ENCODE measurements at regions not wholly inside any gene's neighbourhood (a gene's known extent, or its start where the extent isn't known, plus 50 kb on each side); places are given as distances from the start of the nearest gene placed in this dataset.

DNA sequence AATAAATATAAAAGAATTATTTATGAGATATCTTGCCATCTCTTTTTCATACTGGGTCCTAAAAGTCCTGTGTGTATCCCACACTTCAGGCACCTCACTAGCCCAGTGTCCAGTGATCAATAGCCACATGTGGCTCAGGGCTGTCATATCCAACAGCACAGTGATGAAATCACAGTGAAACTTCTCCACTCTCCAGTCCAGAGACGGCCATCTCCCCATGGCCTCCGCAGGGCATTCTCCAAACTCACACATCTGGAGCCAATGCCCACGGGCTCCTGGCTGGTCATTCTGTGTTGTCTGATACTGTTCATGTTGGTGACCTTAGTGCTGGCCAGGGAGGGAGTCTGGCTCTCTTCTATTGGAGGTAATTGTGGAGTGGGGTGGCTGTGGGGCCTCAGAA lies 125.2 kb upstream of the SDK2 start:
- Histone ChIP-seq H3K79me2 (replicated peaks; ENCODE audit: insufficient read depth, low read length) (no peaks in the 10 kb centered on the region), H3K9me3 (ENCODE audit: low read length) (no peaks in the 10 kb centered on the region)

DNA sequence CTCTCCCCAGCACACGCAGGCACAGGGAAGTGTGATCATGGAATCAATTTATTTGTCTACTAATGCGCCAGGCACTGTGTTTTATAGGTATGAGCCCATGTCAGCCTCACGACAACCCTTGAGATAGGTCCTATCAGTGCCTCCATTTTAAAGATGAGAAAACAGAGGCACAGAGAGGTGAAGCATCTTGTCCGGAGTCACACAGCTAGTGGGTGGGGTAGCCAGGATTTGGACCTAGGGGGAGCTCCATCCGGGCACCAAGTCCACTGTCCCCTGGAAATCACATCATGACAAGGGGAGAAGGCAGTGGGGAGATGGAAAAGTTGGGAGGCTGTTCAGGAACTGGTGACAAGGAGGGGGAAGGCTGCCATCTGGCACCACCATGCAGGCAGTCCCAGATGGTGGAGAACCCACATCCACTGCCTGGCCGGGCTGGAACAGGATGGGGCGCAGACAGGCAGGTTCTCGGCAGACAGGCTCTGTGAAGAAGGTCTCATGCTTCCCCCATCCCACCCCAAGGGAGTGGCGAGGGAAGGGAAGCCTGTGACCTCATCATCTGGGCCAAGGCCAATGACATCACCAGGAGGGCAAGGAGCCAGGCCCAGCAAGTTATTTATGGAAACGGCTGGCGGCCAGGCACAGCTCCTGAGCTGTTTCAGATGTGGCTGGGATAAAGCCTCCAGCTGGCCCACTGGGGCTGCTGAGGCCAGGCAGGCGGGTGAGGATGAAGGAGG lies 126.0 kb upstream of the SDK2 start:
- Histone ChIP-seq H3K9me3 (ENCODE audit: low read length) (no peaks in the 10 kb centered on the region), H4K20me1 (ENCODE audit: insufficient read depth) (no peaks in the 10 kb centered on the region), H3K36me3 (ENCODE audit: insufficient read depth, low read length) (no peaks in the 10 kb centered on the region), H3F3A (ENCODE audit: insufficient read depth, low read length, poor library complexity, severe bottlenecking) (no peaks in the 10 kb centered on the region), H3K27ac (ENCODE audit: low read length) (no peak overlapping the region), H3K4me2 (ENCODE audit: low read length) (no peak overlapping the region), H3K27me3 (ENCODE audit: insufficient read depth, low read depth, low read length) (no peaks in the 10 kb centered on the region), H3K79me2 (replicated peaks; ENCODE audit: insufficient read depth, low read length) (no peaks in the 10 kb centered on the region), H2AFZ (ENCODE audit: low read depth, low read length) (no peak overlapping the region), H3K4me3 (ENCODE audit: low read length) (no peak overlapping the region), H3K9ac (ENCODE audit: low read length) (no peak overlapping the region), H3K9me2 (ENCODE audit: insufficient read depth, low read length) (no peaks in the 10 kb centered on the region)
- TF ChIP-seq RAD21 (conservative IDR thresholded peaks at IDR 0.05) = no peak
- TF ChIP-seq, protein P1, sequence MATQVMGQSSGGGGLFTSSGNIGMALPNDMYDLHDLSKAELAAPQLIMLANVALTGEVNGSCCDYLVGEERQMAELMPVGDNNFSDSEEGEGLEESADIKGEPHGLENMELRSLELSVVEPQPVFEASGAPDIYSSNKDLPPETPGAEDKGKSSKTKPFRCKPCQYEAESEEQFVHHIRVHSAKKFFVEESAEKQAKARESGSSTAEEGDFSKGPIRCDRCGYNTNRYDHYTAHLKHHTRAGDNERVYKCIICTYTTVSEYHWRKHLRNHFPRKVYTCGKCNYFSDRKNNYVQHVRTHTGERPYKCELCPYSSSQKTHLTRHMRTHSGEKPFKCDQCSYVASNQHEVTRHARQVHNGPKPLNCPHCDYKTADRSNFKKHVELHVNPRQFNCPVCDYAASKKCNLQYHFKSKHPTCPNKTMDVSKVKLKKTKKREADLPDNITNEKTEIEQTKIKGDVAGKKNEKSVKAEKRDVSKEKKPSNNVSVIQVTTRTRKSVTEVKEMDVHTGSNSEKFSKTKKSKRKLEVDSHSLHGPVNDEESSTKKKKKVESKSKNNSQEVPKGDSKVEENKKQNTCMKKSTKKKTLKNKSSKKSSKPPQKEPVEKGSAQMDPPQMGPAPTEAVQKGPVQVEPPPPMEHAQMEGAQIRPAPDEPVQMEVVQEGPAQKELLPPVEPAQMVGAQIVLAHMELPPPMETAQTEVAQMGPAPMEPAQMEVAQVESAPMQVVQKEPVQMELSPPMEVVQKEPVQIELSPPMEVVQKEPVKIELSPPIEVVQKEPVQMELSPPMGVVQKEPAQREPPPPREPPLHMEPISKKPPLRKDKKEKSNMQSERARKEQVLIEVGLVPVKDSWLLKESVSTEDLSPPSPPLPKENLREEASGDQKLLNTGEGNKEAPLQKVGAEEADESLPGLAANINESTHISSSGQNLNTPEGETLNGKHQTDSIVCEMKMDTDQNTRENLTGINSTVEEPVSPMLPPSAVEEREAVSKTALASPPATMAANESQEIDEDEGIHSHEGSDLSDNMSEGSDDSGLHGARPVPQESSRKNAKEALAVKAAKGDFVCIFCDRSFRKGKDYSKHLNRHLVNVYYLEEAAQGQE (IDR thresholded peaks at IDR 0.05; ENCODE audit: borderline replicate concordance) = no peak
- no peak for TF ChIP-seq MXI1 (conservative IDR thresholded peaks at IDR 0.05; ENCODE audit: poor library complexity, severe bottlenecking)
- TF ChIP-seq EP300 (conservative IDR thresholded peaks at IDR 0.05; ENCODE audit: poor library complexity, severe bottlenecking) = no peak
- no peak for TF ChIP-seq EZH2 (IDR thresholded peaks at IDR 0.05; ENCODE audit: borderline replicate concordance, insufficient read depth, low read length, poor library complexity, severe bottlenecking)
- TF ChIP-seq SMC3 (conservative IDR thresholded peaks at IDR 0.05; ENCODE audit: poor library complexity) = no peak
- TF ChIP-seq, protein P2, sequence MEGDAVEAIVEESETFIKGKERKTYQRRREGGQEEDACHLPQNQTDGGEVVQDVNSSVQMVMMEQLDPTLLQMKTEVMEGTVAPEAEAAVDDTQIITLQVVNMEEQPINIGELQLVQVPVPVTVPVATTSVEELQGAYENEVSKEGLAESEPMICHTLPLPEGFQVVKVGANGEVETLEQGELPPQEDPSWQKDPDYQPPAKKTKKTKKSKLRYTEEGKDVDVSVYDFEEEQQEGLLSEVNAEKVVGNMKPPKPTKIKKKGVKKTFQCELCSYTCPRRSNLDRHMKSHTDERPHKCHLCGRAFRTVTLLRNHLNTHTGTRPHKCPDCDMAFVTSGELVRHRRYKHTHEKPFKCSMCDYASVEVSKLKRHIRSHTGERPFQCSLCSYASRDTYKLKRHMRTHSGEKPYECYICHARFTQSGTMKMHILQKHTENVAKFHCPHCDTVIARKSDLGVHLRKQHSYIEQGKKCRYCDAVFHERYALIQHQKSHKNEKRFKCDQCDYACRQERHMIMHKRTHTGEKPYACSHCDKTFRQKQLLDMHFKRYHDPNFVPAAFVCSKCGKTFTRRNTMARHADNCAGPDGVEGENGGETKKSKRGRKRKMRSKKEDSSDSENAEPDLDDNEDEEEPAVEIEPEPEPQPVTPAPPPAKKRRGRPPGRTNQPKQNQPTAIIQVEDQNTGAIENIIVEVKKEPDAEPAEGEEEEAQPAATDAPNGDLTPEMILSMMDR (IDR thresholded peaks at IDR 0.05; ENCODE audit: poor library complexity, severe bottlenecking) = no peak
- TF ChIP-seq TAF1 (IDR thresholded peaks at IDR 0.05; ENCODE audit: low read depth) = no peak
- no peak for TF ChIP-seq POLR2AphosphoS5 (IDR thresholded peaks at IDR 0.05)

More for the DNA sequence above, 125.2 kb upstream of the SDK2 start:
- no peaks in the 10 kb centered on the region for H4K20me1 ChIP-seq (ENCODE audit: insufficient read depth)
- no peaks in the 10 kb centered on the region for H3K27me3 ChIP-seq (ENCODE audit: insufficient read depth, low read depth, low read length)
- H3K9ac ChIP-seq (ENCODE audit: low read length) = no peak overlapping the region
- H3K36me3 ChIP-seq (ENCODE audit: insufficient read depth, low read length) = no peaks in the 10 kb centered on the region
- H3K4me3 ChIP-seq (ENCODE audit: low read length) = no peak overlapping the region
- no peaks in the 10 kb centered on the region for H3F3A ChIP-seq (ENCODE audit: insufficient read depth, low read length, poor library complexity, severe bottlenecking)
- TF ChIP-seq EP300 (conservative IDR thresholded peaks at IDR 0.05; ENCODE audit: poor library complexity, severe bottlenecking) = no peak
- TF ChIP-seq, protein P1 (IDR thresholded peaks at IDR 0.05; ENCODE audit: borderline replicate concordance) = no peak
- TF ChIP-seq EZH2 (IDR thresholded peaks at IDR 0.05; ENCODE audit: borderline replicate concordance, insufficient read depth, low read length, poor library complexity, severe bottlenecking) = no peak
- no peak for TF ChIP-seq SMC3 (conservative IDR thresholded peaks at IDR 0.05; ENCODE audit: poor library complexity)
- TF ChIP-seq POLR2AphosphoS5 (IDR thresholded peaks at IDR 0.05) = no peak
- TF ChIP-seq TAF1 (IDR thresholded peaks at IDR 0.05; ENCODE audit: low read depth) = no peak
- TF ChIP-seq, protein P2 (IDR thresholded peaks at IDR 0.05; ENCODE audit: poor library complexity, severe bottlenecking) = no peak
- no peak for TF ChIP-seq RAD21 (conservative IDR thresholded peaks at IDR 0.05)
- no peak for TF ChIP-seq MXI1 (conservative IDR thresholded peaks at IDR 0.05; ENCODE audit: poor library complexity, severe bottlenecking)
- no peak overlapping the region for H3K4me2 ChIP-seq (ENCODE audit: low read length)
- no peak overlapping the region for H2AFZ ChIP-seq (ENCODE audit: low read depth, low read length)
- H3K27ac ChIP-seq (ENCODE audit: low read length) = no peak overlapping the region
- no peaks in the 10 kb centered on the region for H3K9me2 ChIP-seq (ENCODE audit: insufficient read depth, low read length)

Data from neural cell (in vitro differentiated cells).